ENCODE measurements at regions not wholly inside any gene's neighbourhood (a gene's known extent, or its start where the extent isn't known, plus 50 kb on each side); places are given as distances from the start of the nearest gene placed in this dataset.

DNA sequence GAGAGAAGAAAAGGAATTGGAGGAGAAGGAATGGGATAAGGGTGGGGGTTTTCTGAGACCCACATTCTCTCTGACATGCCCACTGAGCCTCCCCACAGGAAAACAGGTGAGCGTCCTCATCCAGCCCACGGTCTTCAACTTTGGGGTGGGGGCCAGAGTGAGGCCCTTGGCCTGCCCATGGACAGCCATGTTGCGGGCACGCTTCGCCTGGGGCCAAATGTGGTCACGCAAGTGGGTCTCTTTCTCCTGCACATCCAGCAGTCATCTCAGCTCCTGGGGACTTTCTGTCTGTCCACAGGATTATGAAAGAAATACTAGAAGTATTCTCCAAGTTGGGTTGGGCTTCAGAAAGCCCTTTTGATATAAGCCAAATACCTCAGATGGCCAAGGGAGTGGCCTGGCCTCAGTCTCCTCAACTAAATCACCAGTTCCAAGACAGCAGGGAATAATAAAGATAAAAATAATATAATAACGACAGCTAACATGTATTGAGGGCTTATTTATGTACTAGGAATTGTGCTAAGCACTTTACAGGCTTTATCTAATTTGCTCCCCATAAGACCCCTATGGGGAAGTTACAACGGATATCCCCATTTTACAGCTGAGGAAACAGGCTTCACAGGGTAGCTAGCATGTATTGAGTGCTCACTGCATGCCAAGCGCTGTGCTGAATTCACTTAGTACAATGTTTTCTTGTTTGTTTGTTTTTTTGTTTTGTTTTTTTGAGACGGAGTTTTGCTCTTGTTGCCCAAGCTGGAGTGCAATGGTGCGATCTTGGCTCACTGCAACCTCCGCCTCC lies 57.2 kb upstream of the LBX1 start:
- no peak for TF ChIP-seq CTCF (IDR thresholded peaks at IDR 0.05)
- TF ChIP-seq POLR2AphosphoS5 (IDR thresholded peaks at IDR 0.05), result no peak
- no peak for TF ChIP-seq POLR2A (IDR thresholded peaks at IDR 0.05)
- TF ChIP-seq EP300 (IDR thresholded peaks at IDR 0.05), result no peak
